Endothelial cell of umbilical vein (primary cell): ENCODE measurements at regions not wholly inside any gene's neighbourhood (a gene's known extent, or its start where the extent isn't known, plus 50 kb on each side); places are given as distances from the start of the nearest gene placed in this dataset.

Experiments used
- BruUV-seq: library from RNA; stranded (reverse); fragments of 400-500 nt; replicated peaks from 2 replicates; lab custom pipeline; 2021; lab: Mats Ljungman, UMichigan
- CTCF ChIA-PET: fragments of 300-600, 350-600 bp; sonication (Branson Sonifier 250); formaldehyde crosslinking; loops from one replicate; lab custom pipeline; 2021; ENCODE audit warnings: antibody characterized with exemption, inconsistent platforms; lab: Charles Lee
- POLR2A ChIA-PET: fragments of 300-600, 350-600 bp; sonication (Branson Sonifier 250); formaldehyde crosslinking; loops from one replicate; lab custom pipeline; 2021; ENCODE audit warnings: antibody characterized with exemption, inconsistent platforms; lab: Charles Lee
- DNase-seq: peaks from one replicate; pipeline ENCODE4 v3.0.0-alpha.2; 2011; ENCODE audit warnings: low read depth, low spot score
- FAIRE-seq: peaks from 2 replicates; lab custom pipeline; 2011; peaks lifted over from hg19 to GRCh38; lab: Jason Lieb, UNC
- H2AFZ ChIP-seq: 2 replicates; pipeline ENCODE4 v1.6.0; 2012; ENCODE audit warnings: low read depth, low read length, control low read depth, inconsistent platforms
- H3K27ac ChIP-seq: 2 replicates; pipeline ENCODE4 v1.5.1; 2011; ENCODE audit warnings: low read depth, mild to moderate bottlenecking, control low read depth, low read length, moderate library complexity; ENCODE audit not compliant: insufficient read depth
- H3K27me3 ChIP-seq, 2 experiments: 2 replicates each; pipeline versions ENCODE4 v1.6.0 to v1.6.1; 2011; ENCODE audit warnings: low read length in 2 of 2, mixed read lengths in 1 of 2; ENCODE audit not compliant: control insufficient read depth in 2 of 2, insufficient read depth in 2 of 2
- H3K36me3 ChIP-seq, 2 experiments: 2 replicates in 1 of 2; 3 replicates in 1 of 2; pipeline ENCODE4 v1.5.1; 2011; ENCODE audit warnings: low read length in 2 of 2, mild to moderate bottlenecking in 1 of 2, moderate library complexity in 1 of 2; ENCODE audit not compliant: control insufficient read depth in 2 of 2, insufficient read depth in 2 of 2; ENCODE audit errors: extremely low read depth in 1 of 2
- H3K4me1 ChIP-seq: 3 replicates; pipeline ENCODE4 v1.5.1; 2011; ENCODE audit warnings: mild to moderate bottlenecking, low read length; ENCODE audit not compliant: control insufficient read depth, insufficient read depth; ENCODE audit errors: extremely low read depth
- H3K4me2 ChIP-seq: 2 replicates; pipeline ENCODE4 v1.6.1; 2011; ENCODE audit warnings: low read length, control low read depth, mixed read lengths; ENCODE audit not compliant: insufficient read depth
- H3K4me3 ChIP-seq, 3 experiments: fragments of 200-600 bp in 1 of 3; sonication (generic), shearing (Covaris generic) in 1 of 3; replicated peaks in 1 of 3; 2 replicates each; pipeline ENCODE4 v1.5.1; 2011 to 2016; ENCODE audit warnings: control low read depth in 3 of 3, low read length in 3 of 3, mild to moderate bottlenecking in 2 of 3, inconsistent platforms in 1 of 3, low read depth in 1 of 3, moderate library complexity in 1 of 3; ENCODE audit not compliant: insufficient read depth in 1 of 3
- H3K79me2 ChIP-seq: 2 replicates; pipeline ENCODE4 v1.6.0; 2012; ENCODE audit warnings: low read length, inconsistent platforms; ENCODE audit not compliant: control insufficient read depth, insufficient read depth
- H3K9ac ChIP-seq: replicated peaks from 2 replicates; pipeline ENCODE3; 2011; ENCODE audit warnings: low read length, control low read depth; ENCODE audit not compliant: insufficient read depth; ENCODE audit errors: extremely low read depth
- H3K9me1 ChIP-seq: replicated peaks from 3 replicates; pipeline ENCODE4 v1.6.0; 2011; ENCODE audit warnings: mild to moderate bottlenecking, low read length; ENCODE audit not compliant: control insufficient read depth, insufficient read depth; ENCODE audit errors: extremely low read depth
- H3K9me3 ChIP-seq: replicated peaks from 2 replicates; pipeline ENCODE4 v1.5.1; 2012; ENCODE audit warnings: low read length, inconsistent platforms; ENCODE audit not compliant: control insufficient read depth, insufficient read depth
- H4K20me1 ChIP-seq: replicated peaks from 2 replicates; pipeline ENCODE3; 2011; ENCODE audit warnings: mild to moderate bottlenecking, low read length; ENCODE audit not compliant: control insufficient read depth, insufficient read depth; ENCODE audit errors: extremely low read depth
- FOS ChIP-seq: IDR thresholded peaks from 2 replicates; pipeline ENCODE4 v1.6.1; 2011; ENCODE audit warnings: mild to moderate bottlenecking, low read length, moderate library complexity, borderline replicate concordance; ENCODE audit not compliant: insufficient read depth
- GATA2 ChIP-seq: IDR thresholded peaks from 2 replicates; pipeline ENCODE4 v1.7.0; 2011; ENCODE audit warnings: low read depth, mild to moderate bottlenecking, moderate library complexity, mixed read lengths, low read length; ENCODE audit not compliant: insufficient read length, insufficient read depth
- MAX ChIP-seq: IDR thresholded peaks from 2 replicates; pipeline ENCODE4 v1.6.1; 2011; ENCODE audit not compliant: insufficient read depth, insufficient read length
- POLR2A ChIP-seq: IDR thresholded peaks from 2 replicates; pipeline ENCODE4 v1.6.1; 2012; ENCODE audit warnings: low read depth, mild to moderate bottlenecking, control low read depth, low read length
- dilution Hi-C: fragments of 300-500 bp; cut with MboI; formaldehyde crosslinking; loops from one replicate; pipeline ENCODE4 v1.15.0; 2019; ENCODE audit warnings: low sequenced_read_pairs; ENCODE audit not compliant: extremely low pct_ligation_motif_present
- intact Hi-C: fragments of 100-400 bp; cut with micrococcal nuclease; formaldehyde crosslinking; loops from one replicate; pipeline ENCODE4 v1.10.0; 2022
- TF ChIP-seq, protein P1 (sequence below), 2 donors: IDR thresholded peaks; 1 replicate in 1 of 2; 2 replicates in 1 of 2; pipeline ENCODE4 v1.5.1; 2011; ENCODE audit warnings: low read length in 2 of 2, mild to moderate bottlenecking in 2 of 2, moderate library complexity in 2 of 2, control low read depth in 1 of 2, inconsistent platforms in 1 of 2, low read depth in 1 of 2; ENCODE audit not compliant: insufficient read depth in 1 of 2; ENCODE audit errors: extremely low read depth in 1 of 2

DNA sequence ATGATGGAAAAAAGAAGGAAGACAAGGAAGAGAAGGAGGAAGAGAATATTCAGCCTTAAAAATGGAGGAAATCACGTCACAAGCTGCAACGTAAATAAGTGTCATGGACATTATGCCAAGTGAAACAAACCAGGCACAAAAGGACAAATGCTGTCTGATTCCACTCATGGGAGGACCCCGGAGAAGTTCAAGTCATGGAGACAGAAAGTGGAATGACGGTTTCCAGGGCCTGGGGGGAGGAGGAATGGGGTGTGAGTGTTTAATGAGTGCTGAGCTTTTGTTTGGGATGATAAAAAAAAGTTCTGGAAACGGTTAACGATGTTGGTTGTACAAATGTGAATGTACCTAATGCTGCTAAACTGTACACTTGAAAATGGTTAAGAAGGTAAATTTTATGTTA, 439.5 kb downstream of the GADD45G start:
- Histone ChIP-seq H3K4me1 (peaks cover 12% of the 10 kb centered on the region), H2AFZ (peak overlapping the region; percentile 91), H3K27ac (peak overlapping the region; percentile 57), H3K4me2 (peak overlapping the region; percentile 17), H3K9me1 (no peaks in the 10 kb centered on the region), H3K36me3 (no peaks in the 10 kb centered on the region), H3K4me3 (no peak overlapping the region), H4K20me1 (no peaks in the 10 kb centered on the region), H3K79me2 (no peaks in the 10 kb centered on the region), H3K27me3 (no peaks in the 10 kb centered on the region), H3K9me3 (no peaks in the 10 kb centered on the region), H3K9ac (no peak overlapping the region)
- CTCF ChIA-PET, result interaction anchor here (2.0 kb wide), 1 partner anchor 441 kb away, joined by 7 read pairs; no protein-coding TSS in a partner anchor
- TF ChIP-seq GATA2, result no peak
- no peak for TF ChIP-seq MAX
- no peak for TF ChIP-seq POLR2A
- TF ChIP-seq, protein P1, sequence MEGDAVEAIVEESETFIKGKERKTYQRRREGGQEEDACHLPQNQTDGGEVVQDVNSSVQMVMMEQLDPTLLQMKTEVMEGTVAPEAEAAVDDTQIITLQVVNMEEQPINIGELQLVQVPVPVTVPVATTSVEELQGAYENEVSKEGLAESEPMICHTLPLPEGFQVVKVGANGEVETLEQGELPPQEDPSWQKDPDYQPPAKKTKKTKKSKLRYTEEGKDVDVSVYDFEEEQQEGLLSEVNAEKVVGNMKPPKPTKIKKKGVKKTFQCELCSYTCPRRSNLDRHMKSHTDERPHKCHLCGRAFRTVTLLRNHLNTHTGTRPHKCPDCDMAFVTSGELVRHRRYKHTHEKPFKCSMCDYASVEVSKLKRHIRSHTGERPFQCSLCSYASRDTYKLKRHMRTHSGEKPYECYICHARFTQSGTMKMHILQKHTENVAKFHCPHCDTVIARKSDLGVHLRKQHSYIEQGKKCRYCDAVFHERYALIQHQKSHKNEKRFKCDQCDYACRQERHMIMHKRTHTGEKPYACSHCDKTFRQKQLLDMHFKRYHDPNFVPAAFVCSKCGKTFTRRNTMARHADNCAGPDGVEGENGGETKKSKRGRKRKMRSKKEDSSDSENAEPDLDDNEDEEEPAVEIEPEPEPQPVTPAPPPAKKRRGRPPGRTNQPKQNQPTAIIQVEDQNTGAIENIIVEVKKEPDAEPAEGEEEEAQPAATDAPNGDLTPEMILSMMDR (IDR thresholded peaks at IDR 0.05; ENCODE audit: extremely low read depth in 1 of 2, insufficient read depth in 1 of 2, low read depth in 1 of 2, low read length in 2 of 2), result no peak
- POLR2A ChIA-PET, result no interaction called here
- FAIRE-seq (no peak), DNase-seq (no peak)
- dilution Hi-C loops, result no loop called here
- BruUV-seq, result no TSS peak
- intact Hi-C loops, result no loop called here

- peak; percentile 7 for DNase-seq
- H3K4me2 ChIP-seq, result peak overlapping the region; percentile 17
- peak overlapping the region; percentile 47 for H2AFZ ChIP-seq
- H3K4me1 ChIP-seq, result peaks cover 12% of the 10 kb centered on the region
- no peak overlapping the region for H3K4me3 ChIP-seq
- H3K27me3 ChIP-seq, result no peaks in the 10 kb centered on the region
- peak overlapping the region; percentile 57 for H3K27ac ChIP-seq
- CTCF ChIA-PET, result interaction anchor here (1.1 to 2.0 kb wide), 2 partner anchors 442 to 447 kb away, joined by 4 to 7 read pairs; no protein-coding TSS in a partner anchor
- H3K9ac ChIP-seq, result no peak overlapping the region
- POLR2A ChIA-PET, result no interaction called here
- H4K20me1 ChIP-seq, result no peaks in the 10 kb centered on the region
- TF ChIP-seq POLR2A, result no peak
- TF ChIP-seq FOS, result peak; percentile 15
- H3K9me3 ChIP-seq, result no peaks in the 10 kb centered on the region
- no peaks in the 10 kb centered on the region for H3K79me2 ChIP-seq
- H3K36me3 ChIP-seq, result no peaks in the 10 kb centered on the region
- intact Hi-C loops, result no loop called here
- peak; percentile 44 for FAIRE-seq
- H3K9me1 ChIP-seq, result no peaks in the 10 kb centered on the region
- dilution Hi-C loops, result no loop called here
- BruUV-seq, result no TSS peak
Observed at GRCh38 chr9:90044710-90045151, 439.9 kb downstream of the GADD45G start.
